ENCODE measurements at regions not wholly inside any gene's neighbourhood (a gene's known extent, or its start where the extent isn't known, plus 50 kb on each side); places are given as distances from the start of the nearest gene placed in this dataset.

- no peak for DNase-seq (ENCODE audit: low spot score)
- no peaks in the 10 kb centered on the region for H3K36me3 Mint-ChIP-seq (ENCODE audit: low read depth)
- no peak for TF ChIP-seq CTCF (IDR thresholded peaks at IDR 0.05)
- no peak overlapping the region for H3K4me3 Mint-ChIP-seq (ENCODE audit: unreplicated experiment)
- H3K4me1 Mint-ChIP-seq (ENCODE audit: low read depth), result peaks cover 18% of the 10 kb centered on the region
- no peaks in the 10 kb centered on the region for H3K27me3 Mint-ChIP-seq (ENCODE audit: low read depth)
- H3K9me3 Mint-ChIP-seq (ENCODE audit: low read depth), result no peaks in the 10 kb centered on the region
- H3K27ac Mint-ChIP-seq (ENCODE audit: unreplicated experiment), result no peak overlapping the region
Observed at GRCh38 chr16:86794216-86794864, 216.0 kb downstream of the FOXL1 start.

DNA sequence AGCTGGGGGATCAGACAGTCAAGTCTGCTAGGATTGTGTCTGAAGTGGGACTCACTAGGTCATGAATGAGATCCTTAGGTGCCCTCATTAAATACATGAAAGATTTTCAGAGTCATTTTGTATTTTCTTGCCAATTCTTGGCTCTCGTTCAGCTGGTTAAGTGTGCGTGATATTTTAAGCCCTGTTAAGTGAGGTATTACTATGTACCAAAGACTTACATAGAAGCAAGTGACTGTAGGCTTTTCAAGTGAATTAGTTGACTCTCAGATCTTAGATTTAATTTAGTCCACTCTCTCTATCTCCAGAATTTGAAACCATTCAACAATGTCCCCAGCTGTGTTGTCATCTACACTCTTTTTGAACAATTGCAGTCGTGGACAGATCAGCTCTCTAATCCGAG, 219.4 kb downstream of the FOXL1 start:
- H3K9me3 Mint-ChIP-seq (ENCODE audit: low read depth), result no peaks in the 10 kb centered on the region
- peaks cover 2% of the 10 kb centered on the region for H3K27me3 Mint-ChIP-seq (ENCODE audit: low read depth)
- no peak for DNase-seq (ENCODE audit: low spot score)
- H3K4me1 Mint-ChIP-seq (ENCODE audit: low read depth), result peaks cover 14% of the 10 kb centered on the region
- no peak overlapping the region for H3K4me3 Mint-ChIP-seq (ENCODE audit: unreplicated experiment)
- TF ChIP-seq CTCF (IDR thresholded peaks at IDR 0.05), result no peak
- no peaks in the 10 kb centered on the region for H3K36me3 Mint-ChIP-seq (ENCODE audit: low read depth)
- H3K27ac Mint-ChIP-seq (ENCODE audit: unreplicated experiment), result no peak overlapping the region

- Mint-ChIP-seq H3K4me1 (ENCODE audit: low read depth) (peaks cover 14% of the 10 kb centered on the region), H3K4me3 (ENCODE audit: unreplicated experiment) (no peak overlapping the region), H3K9me3 (ENCODE audit: low read depth) (no peaks in the 10 kb centered on the region), H3K36me3 (ENCODE audit: low read depth) (no peaks in the 10 kb centered on the region), H3K27me3 (ENCODE audit: low read depth) (peaks cover 2% of the 10 kb centered on the region), H3K27ac (ENCODE audit: unreplicated experiment) (peak overlapping the region; percentile 34)
- no peak for TF ChIP-seq CTCF (IDR thresholded peaks at IDR 0.05)
- no peak for DNase-seq (ENCODE audit: low spot score)
Observed at GRCh38 chr16:86798247-86799041, 220.1 kb downstream of the FOXL1 start.

GRCh38 chr16:86799367-86799766, 221.0 kb downstream of the FOXL1 start:
- H3K36me3 Mint-ChIP-seq (ENCODE audit: low read depth), result no peaks in the 10 kb centered on the region
- no peaks in the 10 kb centered on the region for H3K9me3 Mint-ChIP-seq (ENCODE audit: low read depth)
- no peak overlapping the region for H3K27ac Mint-ChIP-seq (ENCODE audit: unreplicated experiment)
- H3K4me1 Mint-ChIP-seq (ENCODE audit: low read depth), result peaks cover 14% of the 10 kb centered on the region
- H3K4me3 Mint-ChIP-seq (ENCODE audit: unreplicated experiment), result no peak overlapping the region
- DNase-seq (ENCODE audit: low spot score), result no peak
- peaks cover 2% of the 10 kb centered on the region for H3K27me3 Mint-ChIP-seq (ENCODE audit: low read depth)
- TF ChIP-seq CTCF (IDR thresholded peaks at IDR 0.05), result no peak

GRCh38 chr16:86800894-86801293, 222.5 kb downstream of the FOXL1 start:
- H3K36me3 Mint-ChIP-seq (ENCODE audit: low read depth), result no peaks in the 10 kb centered on the region
- no peak for DNase-seq (ENCODE audit: low spot score)
- H3K27ac Mint-ChIP-seq (ENCODE audit: unreplicated experiment), result no peak overlapping the region
- no peak for TF ChIP-seq CTCF (IDR thresholded peaks at IDR 0.05)
- H3K4me1 Mint-ChIP-seq (ENCODE audit: low read depth), result peaks cover 12% of the 10 kb centered on the region
- H3K9me3 Mint-ChIP-seq (ENCODE audit: low read depth), result no peaks in the 10 kb centered on the region
- no peak overlapping the region for H3K4me3 Mint-ChIP-seq (ENCODE audit: unreplicated experiment)
- H3K27me3 Mint-ChIP-seq (ENCODE audit: low read depth), result peaks cover 2% of the 10 kb centered on the region
